Progenitor cell of endocrine pancreas (in vitro differentiated cells): ENCODE measurements at regions not wholly inside any gene's neighbourhood (a gene's known extent, or its start where the extent isn't known, plus 50 kb on each side); places are given as distances from the start of the nearest gene placed in this dataset.

Experiments used
- DNase-seq: peaks from one replicate; pipeline ENCODE4 v3.0.0; 2021; ENCODE audit warnings: low spot score; ENCODE audit not compliant: unreplicated experiment
- H3K27ac Mint-ChIP-seq: 2 replicates; pipeline ENCODE4 v1.8.0; 2021; ENCODE audit warnings: mild to moderate bottlenecking, moderate library complexity, mixed read lengths
- H3K27me3 Mint-ChIP-seq: 2 replicates; pipeline ENCODE4 v1.8.0; 2021; ENCODE audit warnings: mixed read lengths
- H3K36me3 Mint-ChIP-seq: 2 replicates; pipeline ENCODE4 v1.8.0; 2022; ENCODE audit warnings: mixed read lengths; ENCODE audit not compliant: insufficient read depth
- H3K4me1 Mint-ChIP-seq: 2 replicates; pipeline ENCODE4 v1.8.0; 2021; ENCODE audit warnings: low read depth, mixed read lengths
- H3K4me3 Mint-ChIP-seq: 2 replicates; pipeline ENCODE4 v1.8.0; 2021; ENCODE audit warnings: low read depth, mild to moderate bottlenecking, moderate library complexity, mixed read lengths
- H3K9me3 Mint-ChIP-seq: 2 replicates; pipeline ENCODE4 v1.8.0; 2021; ENCODE audit warnings: low read depth, mixed read lengths
- CTCF ChIP-seq: fragments of 200-600 bp; sonication (generic); IDR thresholded peaks from one replicate; pipeline ENCODE4 v1.5.0; 2021; ENCODE audit warnings: antibody characterized with exemption, mild to moderate bottlenecking; ENCODE audit not compliant: unreplicated experiment

GRCh38 chr5:91263898-91264297 lies 119.2 kb downstream of the ARRDC3 start:
- H3K36me3 Mint-ChIP-seq = no peaks in the 10 kb centered on the region
- no peak for DNase-seq
- peaks cover 7% of the 10 kb centered on the region for H3K9me3 Mint-ChIP-seq
- H3K27me3 Mint-ChIP-seq = peaks cover 3% of the 10 kb centered on the region
- peaks cover 29% of the 10 kb centered on the region for H3K4me1 Mint-ChIP-seq
- H3K4me3 Mint-ChIP-seq = no peak overlapping the region
- no peak for TF ChIP-seq CTCF
- peak overlapping the region; percentile 22 for H3K27ac Mint-ChIP-seq

GRCh38 chr5:91257301-91257700 lies 125.8 kb downstream of the ARRDC3 start:
- Mint-ChIP-seq H3K36me3 (no peaks in the 10 kb centered on the region), H3K9me3 (peaks cover 3% of the 10 kb centered on the region), H3K27ac (no peak overlapping the region), H3K27me3 (peaks cover 3% of the 10 kb centered on the region), H3K4me1 (peaks cover 13% of the 10 kb centered on the region), H3K4me3 (no peak overlapping the region)
- no peak for TF ChIP-seq CTCF
- DNase-seq = no peak

DNA sequence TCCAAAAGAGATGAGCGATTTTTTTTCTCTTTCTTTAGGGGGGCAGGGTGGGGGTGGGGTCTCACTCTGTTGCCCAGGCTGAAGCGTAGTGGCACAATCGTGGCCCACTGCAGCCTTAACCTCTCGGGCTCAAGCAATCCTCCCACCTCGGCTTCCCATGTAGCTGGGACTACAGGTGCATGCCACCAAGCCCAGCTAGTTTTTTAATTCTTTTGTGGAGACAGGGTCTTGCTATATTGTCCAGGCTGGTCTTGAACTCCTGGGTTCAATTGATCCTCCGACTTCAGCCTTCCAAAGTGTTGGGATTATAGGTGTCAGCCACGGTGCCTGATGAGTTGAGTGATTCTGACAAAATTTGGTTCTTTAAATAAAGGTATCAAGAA lies 127.0 kb downstream of the ARRDC3 start:
- Mint-ChIP-seq H3K27ac (no peak overlapping the region), H3K4me1 (peaks cover 8% of the 10 kb centered on the region), H3K27me3 (peaks cover 3% of the 10 kb centered on the region), H3K9me3 (peaks cover 3% of the 10 kb centered on the region), H3K36me3 (no peaks in the 10 kb centered on the region), H3K4me3 (no peak overlapping the region)
- DNase-seq = no peak
- TF ChIP-seq CTCF = no peak

DNA sequence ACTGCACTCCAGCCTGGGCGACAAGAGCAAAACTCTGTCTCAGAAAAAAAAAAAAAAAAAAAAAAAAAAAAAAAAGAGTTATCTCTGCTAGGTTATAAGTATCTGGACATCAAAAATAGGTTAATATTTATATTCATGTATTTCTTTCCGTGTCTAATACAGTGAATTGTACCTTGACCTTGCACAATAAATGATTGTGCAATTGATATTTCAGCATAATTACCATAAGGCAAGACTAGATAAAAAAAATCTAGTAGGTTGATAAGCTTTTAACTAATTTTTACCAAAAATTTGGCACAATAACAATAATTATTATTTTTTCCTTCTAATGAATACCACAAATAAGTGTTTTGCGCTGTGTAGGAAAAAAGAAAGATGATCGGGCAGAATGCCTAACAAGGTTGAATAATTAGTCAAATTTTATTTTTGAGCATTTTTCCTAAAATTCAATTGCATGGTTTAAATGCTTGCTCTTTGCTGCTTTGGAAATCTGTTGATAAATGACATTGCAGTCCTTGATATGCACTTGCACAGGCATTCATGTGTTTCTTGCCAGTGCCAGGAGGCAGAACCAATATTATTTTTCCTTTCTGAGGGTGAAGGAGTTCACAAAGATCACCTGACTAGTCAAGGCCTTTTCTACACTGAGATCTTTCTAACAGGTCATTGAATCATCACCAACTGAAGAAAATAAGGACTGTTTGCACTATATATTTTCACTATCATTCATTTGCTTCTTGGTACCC lies 127.5 kb downstream of the ARRDC3 start:
- no peak overlapping the region for H3K27ac Mint-ChIP-seq
- H3K9me3 Mint-ChIP-seq = peaks cover 3% of the 10 kb centered on the region
- H3K36me3 Mint-ChIP-seq = no peaks in the 10 kb centered on the region
- no peak for DNase-seq
- no peak for TF ChIP-seq CTCF
- H3K27me3 Mint-ChIP-seq = peaks cover 3% of the 10 kb centered on the region
- H3K4me1 Mint-ChIP-seq = peaks cover 5% of the 10 kb centered on the region
- no peak overlapping the region for H3K4me3 Mint-ChIP-seq

- H3K36me3 Mint-ChIP-seq = no peaks in the 10 kb centered on the region
- no peak for DNase-seq
- peaks cover 5% of the 10 kb centered on the region for H3K9me3 Mint-ChIP-seq
- peak overlapping the region; percentile 25 for H3K27ac Mint-ChIP-seq
- no peak overlapping the region for H3K4me3 Mint-ChIP-seq
- no peaks in the 10 kb centered on the region for H3K27me3 Mint-ChIP-seq
- TF ChIP-seq CTCF = no peak
- H3K4me1 Mint-ChIP-seq = no peaks in the 10 kb centered on the region
These were observed 130.2 kb downstream of the ARRDC3 start for GRCh38 chr5:91252916-91253315.
